ENCODE measurements at regions not wholly inside any gene's neighbourhood (a gene's known extent, or its start where the extent isn't known, plus 50 kb on each side); places are given as distances from the start of the nearest gene placed in this dataset.

DNA sequence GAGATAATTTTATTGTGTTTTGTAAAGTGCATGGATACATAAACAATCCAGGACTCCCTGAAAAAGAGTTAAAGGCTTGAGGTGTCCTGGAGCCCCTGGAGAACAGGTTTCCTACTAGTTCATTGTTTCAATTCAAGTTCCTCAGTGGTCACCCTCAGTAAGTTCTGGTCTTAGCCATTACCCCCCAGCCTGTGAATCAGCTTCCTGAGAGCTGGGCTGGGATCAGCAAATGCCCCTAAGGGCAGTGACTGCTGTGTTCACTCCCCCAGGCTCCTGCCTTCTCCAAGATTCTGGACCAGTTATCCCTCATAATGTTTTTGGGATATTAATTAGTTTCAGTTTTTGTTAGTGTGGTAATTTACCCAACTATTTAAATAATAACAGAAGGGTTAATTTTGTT lies 151.6 kb upstream of the PRSS58 start:
- DNase-seq (ENCODE audit: low spot score) = no peak

- no peak for DNase-seq (ENCODE audit: low spot score)
These were observed 150.9 kb upstream of the PRSS58 start for GRCh38 chr7:142408794-142409193.

GRCh38 chr7:142407939-142408570 lies 150.2 kb upstream of the PRSS58 start:
- DNase-seq (ENCODE audit: low spot score) = no peak

GRCh38 chr7:142405122-142405765 lies 147.4 kb upstream of the PRSS58 start:
- DNase-seq (ENCODE audit: low spot score) = no peak

GRCh38 chr7:142401951-142402350 lies 144.1 kb upstream of the PRSS58 start:
- DNase-seq (ENCODE audit: low spot score) = no peak

GRCh38 chr7:142400042-142400533 lies 142.2 kb upstream of the PRSS58 start:
- DNase-seq (ENCODE audit: low spot score) = no peak

DNA sequence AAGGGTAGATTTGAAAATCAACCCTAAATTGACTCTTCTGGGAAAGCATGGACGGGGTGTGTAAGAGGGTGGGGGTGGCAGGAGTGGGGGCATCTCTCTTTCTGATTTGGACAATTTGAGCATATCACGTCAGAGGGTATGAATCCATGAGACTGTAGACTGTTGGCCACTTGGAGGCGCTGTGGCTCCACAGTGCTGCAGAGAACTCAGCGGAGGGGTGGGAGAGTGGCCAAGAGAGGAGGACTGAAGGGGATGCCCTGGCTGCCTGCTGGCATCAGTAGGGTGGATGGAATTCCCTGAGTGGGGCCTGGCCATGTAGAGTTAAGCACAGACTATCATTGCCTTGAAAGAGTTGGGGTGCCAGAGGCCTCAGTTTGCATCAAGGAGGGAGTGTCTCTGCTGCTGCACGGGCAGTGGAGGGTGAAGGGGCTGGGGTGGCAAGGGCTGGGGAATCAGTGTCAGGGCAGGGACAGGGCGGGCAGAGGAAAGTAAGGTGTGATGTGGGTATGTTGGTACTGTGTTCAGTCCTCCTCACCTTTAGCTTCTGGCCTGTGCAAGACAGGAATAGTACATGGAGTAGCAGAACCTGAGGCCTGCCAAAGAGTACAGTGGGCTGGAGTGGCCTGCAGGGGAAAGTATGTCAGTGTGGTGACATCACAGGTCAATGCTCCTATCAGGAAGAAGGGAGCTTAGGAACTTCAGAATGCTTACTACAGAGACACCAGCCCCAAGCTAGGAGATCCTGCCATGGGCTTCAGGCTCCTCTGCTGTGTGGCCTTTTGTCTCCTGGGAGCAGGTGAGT lies 133.5 kb upstream of the PRSS58 start:
- peak; percentile 12 for DNase-seq (ENCODE audit: low spot score)

GRCh38 chr7:142389544-142389943 lies 131.7 kb upstream of the PRSS58 start:
- no peak for DNase-seq (ENCODE audit: low spot score)

GRCh38 chr7:142385491-142386340 lies 127.9 kb upstream of the PRSS58 start:
- peak; percentile 37 for DNase-seq (ENCODE audit: low spot score)

DNA sequence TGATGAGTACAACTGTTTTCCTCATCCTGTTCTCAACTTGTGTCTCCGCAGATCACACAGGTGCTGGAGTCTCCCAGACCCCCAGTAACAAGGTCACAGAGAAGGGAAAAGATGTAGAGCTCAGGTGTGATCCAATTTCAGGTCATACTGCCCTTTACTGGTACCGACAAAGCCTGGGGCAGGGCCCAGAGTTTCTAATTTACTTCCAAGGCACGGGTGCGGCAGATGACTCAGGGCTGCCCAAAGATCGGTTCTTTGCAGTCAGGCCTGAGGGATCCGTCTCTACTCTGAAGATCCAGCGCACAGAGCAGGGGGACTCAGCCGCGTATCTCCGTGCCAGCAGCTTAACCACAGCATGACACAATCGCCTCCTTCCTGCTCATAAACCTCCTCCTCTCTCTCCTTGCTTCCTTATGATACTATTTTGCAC lies 126.7 kb upstream of the PRSS58 start:
- no peak for DNase-seq (ENCODE audit: low spot score)

DNA sequence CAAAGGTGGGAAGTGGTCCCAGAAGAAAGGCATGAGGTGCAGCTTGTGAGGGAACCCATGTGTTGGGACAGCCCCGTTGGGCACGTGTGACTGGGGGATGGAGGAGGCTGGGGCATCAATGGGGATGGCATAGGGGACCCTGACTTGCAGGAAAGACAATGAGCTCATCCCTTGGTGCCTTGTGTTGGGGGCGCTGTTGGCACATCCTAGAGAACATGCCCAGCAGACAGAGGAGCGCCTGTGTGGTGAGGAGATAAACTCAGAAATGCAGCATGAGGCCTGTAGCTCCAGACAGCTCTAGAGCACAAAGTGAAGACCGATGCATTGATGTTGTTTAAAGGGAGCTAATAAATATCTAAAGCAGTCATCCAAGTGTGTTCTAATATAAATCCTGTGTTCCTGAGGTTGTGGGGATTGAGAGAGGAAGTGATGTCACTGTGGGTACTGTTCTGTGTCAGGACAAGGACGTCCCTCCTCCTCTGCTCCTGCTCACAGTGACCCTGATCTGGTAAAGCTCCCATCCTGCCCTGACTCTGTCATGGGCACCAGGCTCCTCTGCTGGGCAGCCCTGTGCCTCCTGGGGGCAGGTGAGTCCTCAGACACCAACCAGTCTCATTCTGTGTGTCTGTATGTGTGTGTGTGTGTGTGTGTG lies 126.1 kb upstream of the PRSS58 start:
- DNase-seq (ENCODE audit: low spot score) = no peak

DNA sequence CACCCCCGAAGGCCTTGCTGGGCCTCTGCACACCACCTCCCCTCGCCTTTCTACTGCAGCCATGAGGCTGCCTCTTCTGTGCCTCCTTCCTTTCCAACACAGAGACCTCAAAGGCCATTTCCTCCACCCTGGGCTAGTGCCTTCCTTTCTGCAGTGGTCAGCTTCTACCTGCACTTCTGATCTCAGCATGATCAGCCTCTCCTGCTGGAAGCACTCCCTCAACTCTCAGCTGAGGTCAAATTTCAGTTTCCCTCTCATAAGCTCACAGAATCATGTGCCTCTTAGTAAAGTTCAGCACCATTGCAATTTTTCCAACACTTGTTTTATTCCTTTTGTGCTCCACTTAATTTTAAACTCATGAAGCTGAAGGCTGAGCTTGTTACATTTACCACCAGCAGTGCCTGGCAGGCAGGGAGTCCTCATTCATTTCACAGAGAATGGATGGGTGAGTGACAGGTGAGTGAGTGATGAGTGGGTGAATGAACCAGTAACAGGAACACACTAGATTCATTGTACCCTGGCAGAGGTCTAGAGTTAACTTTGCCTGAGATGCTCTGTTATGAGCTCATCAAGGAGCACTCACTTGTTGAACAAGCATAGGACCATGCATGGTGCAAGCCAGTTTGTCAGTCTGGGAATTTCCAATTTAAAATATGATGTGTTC lies 124.0 kb upstream of the PRSS58 start:
- DNase-seq (ENCODE audit: low spot score) = no peak

DNA sequence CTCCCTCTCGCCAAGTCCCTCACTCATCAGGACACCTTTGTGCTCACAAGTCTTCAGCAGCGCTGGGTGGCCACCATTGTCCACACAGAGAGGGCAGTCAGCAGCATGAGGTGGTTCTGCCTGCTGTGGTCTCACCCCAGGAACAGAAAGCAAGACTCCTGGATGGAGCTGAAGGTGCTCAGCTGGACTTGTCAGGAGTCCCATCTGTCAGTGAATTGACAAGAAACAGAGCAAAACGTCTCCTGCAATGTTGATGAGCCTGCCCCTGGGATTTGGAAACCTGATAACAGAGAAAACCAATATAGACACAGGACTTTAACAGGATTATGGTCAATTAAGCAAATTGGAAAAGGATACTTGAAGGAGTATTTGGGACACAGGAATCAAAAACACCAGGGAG lies 122.2 kb upstream of the PRSS58 start:
- no peak for DNase-seq (ENCODE audit: low spot score)

GRCh38 chr7:142379201-142379885 lies 121.5 kb upstream of the PRSS58 start:
- DNase-seq (ENCODE audit: low spot score) = no peak

GRCh38 chr7:142377567-142377966 lies 119.7 kb upstream of the PRSS58 start:
- no peak for DNase-seq (ENCODE audit: low spot score)

- DNase-seq (ENCODE audit: low spot score) = no peak
These were observed 118.6 kb upstream of the PRSS58 start for GRCh38 chr7:142376356-142376997.

- DNase-seq (ENCODE audit: low spot score) = no peak
These were observed 118.0 kb upstream of the PRSS58 start for GRCh38 chr7:142375710-142376313.

DNA sequence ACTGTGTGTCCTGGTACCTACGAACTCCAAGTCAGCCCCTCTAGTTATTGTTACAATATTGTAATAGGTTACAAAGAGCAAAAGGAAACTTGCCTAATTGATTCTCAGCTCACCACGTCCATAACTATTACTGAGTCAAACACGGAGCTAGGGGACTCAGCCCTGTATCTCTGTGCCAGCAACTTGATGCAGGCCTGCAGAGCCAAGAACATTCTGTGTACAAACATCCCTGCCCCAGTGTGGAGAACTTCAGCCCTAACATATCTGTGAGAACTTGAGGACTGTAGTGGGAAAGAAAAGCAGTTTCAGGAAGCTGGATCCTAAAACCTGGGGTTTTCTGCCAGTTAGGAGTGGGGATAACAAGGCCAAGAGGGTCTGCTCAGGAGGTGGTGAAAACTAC lies 114.9 kb upstream of the PRSS58 start:
- no peak for DNase-seq (ENCODE audit: low spot score)

DNA sequence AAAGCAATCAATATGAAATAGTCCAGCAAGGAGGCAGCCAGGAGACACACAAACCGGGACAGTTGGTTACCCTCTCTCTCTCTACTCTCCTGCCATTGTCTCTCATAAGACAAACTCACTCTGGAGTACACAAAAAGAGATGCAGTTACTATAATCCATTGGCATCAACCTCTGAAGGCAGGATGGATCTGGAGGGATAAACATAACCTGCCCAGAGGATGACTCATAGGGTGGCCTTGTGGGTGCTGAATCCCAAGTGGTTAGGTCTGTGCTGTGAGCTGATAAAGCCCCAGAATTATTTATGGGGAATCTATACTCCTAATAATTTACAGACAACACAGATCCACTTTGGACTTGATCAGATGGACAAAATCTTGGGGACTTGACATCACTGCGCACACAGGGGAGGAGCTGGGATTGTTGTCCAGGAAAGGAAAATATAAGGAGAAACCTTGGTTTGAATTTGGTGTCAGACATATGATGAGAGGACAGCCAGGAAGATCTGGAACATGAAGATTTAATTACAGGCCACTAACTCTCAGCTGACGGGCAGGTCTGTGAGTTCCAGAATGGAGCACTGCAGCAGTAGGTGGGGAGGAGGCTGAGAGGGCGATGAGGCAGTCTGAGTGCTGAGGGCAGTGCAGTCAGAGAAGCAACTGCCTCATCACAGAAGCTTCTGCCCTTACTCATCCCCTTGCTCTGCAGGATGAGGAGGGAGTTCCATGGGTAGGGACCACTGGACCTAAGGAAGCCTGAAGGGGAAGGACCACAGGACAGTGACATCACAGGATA lies 113.9 kb upstream of the PRSS58 start:
- DNase-seq (ENCODE audit: low spot score) = no peak

All from cerebellar cortex (tissue), 1 donor.